HepG2 (cell line): ENCODE measurements at regions not wholly inside any gene's neighbourhood (a gene's known extent, or its start where the extent isn't known, plus 50 kb on each side); places are given as distances from the start of the nearest gene placed in this dataset.

Experiments used
- ATAC-seq: fragments of 200-7000 bp; cut with Tn5 transposase; 3 replicates; pipeline ENCODE4 v1.9.1; 2020; ENCODE audit warnings: mild to moderate bottlenecking, moderate library complexity
- BruUV-seq: library from RNA; stranded (reverse); fragments of 400-500 nt; replicated peaks from 2 replicates; lab custom pipeline; 2021; lab: Mats Ljungman, UMichigan
- CTCF ChIA-PET: fragments of 300-600 bp; formaldehyde crosslinking; extraction: SDS; loops from one replicate; lab custom pipeline; 2021; ENCODE audit warnings: low total read pairs, inconsistent platforms, low intra/inter-chr PET ratio; lab: Yijun Ruan, JAX
- POLR2A ChIA-PET: fragments of 350-600 bp; sonication (Branson Sonifier 250); formaldehyde crosslinking; loops from one replicate; lab custom pipeline; 2020; ENCODE audit warnings: antibody characterized with exemption, inconsistent platforms; lab: Yijun Ruan, JAX
- DNase-seq: peaks from one replicate; pipeline ENCODE4 v3.0.0-alpha.2; 2015; ENCODE audit warnings: low spot score
- FAIRE-seq: peaks from 3 replicates; lab custom pipeline; 2011; peaks lifted over from hg19 to GRCh38; lab: Jason Lieb, UNC
- H2AFZ ChIP-seq: one replicate; pipeline ENCODE4 v1.6.1; 2011; ENCODE audit warnings: low read length, inconsistent platforms
- H3K27ac ChIP-seq: fragments of 300-600 bp; 3 replicates; pipeline ENCODE4 v1.8.0; 2011; ENCODE audit warnings: mixed run types, mild to moderate bottlenecking, mixed read lengths, low read length, inconsistent platforms; ENCODE audit not compliant: insufficient read depth; ENCODE audit errors: extremely low read length
- H3K27me3 ChIP-seq, 2 experiments: fragments of 200-600 bp in 1 of 2; 2 replicates in 1 of 2; 3 replicates in 1 of 2; pipeline versions ENCODE4 v1.6.0 to v1.8.0; 2011; ENCODE audit warnings: low read length in 2 of 2, mild to moderate bottlenecking in 2 of 2, moderate library complexity in 2 of 2, inconsistent platforms in 1 of 2; ENCODE audit not compliant: insufficient read depth in 2 of 2, control insufficient read depth in 1 of 2
- H3K36me3 ChIP-seq, 2 experiments: fragments of 200-600 bp in 1 of 2; replicated peaks in 1 of 2; 2 replicates in 1 of 2; 3 replicates in 1 of 2; pipeline versions ENCODE4 v1.5.1 to v1.8.0; 2011; ENCODE audit warnings: low read length in 2 of 2, inconsistent platforms in 1 of 2; ENCODE audit not compliant: insufficient read depth in 2 of 2, control insufficient read depth in 1 of 2
- H3K4me1 ChIP-seq: 2 replicates; pipeline ENCODE4 v1.5.1; 2012; ENCODE audit warnings: low read length, inconsistent platforms; ENCODE audit not compliant: insufficient read depth
- H3K4me2 ChIP-seq: 2 replicates; pipeline ENCODE4 v1.6.0; 2011; ENCODE audit warnings: low read depth, low read length, inconsistent platforms
- H3K4me3 ChIP-seq, 3 experiments: fragments of 200-600 bp in 1 of 3; sonication (generic), shearing (Covaris generic) in 1 of 3; replicated peaks in 1 of 3; 2 replicates each; pipeline ENCODE4 v1.5.1; 2011 to 2016; ENCODE audit warnings: low read length in 3 of 3, inconsistent platforms in 2 of 3, low read depth in 2 of 3, mild to moderate bottlenecking in 2 of 3, control low read depth in 1 of 3, mixed read lengths in 1 of 3; ENCODE audit not compliant: insufficient read depth in 1 of 3
- H3K79me2 ChIP-seq: one replicate; pipeline ENCODE4 v1.6.1; 2011; ENCODE audit warnings: low read length, inconsistent platforms; ENCODE audit not compliant: insufficient read depth
- H3K9ac ChIP-seq: 2 replicates; pipeline ENCODE4 v1.6.0; 2011; ENCODE audit warnings: mild to moderate bottlenecking, low read depth, low read length, inconsistent platforms; ENCODE audit not compliant: insufficient read depth
- H3K9me3 ChIP-seq: 2 replicates; pipeline ENCODE4 v1.5.1; 2012; ENCODE audit warnings: mild to moderate bottlenecking, low read length
- H4K20me1 ChIP-seq: 2 replicates; pipeline ENCODE4 v1.6.0; 2011; ENCODE audit warnings: inconsistent platforms, mild to moderate bottlenecking, low read length, moderate library complexity; ENCODE audit not compliant: insufficient read depth
- ASH2L ChIP-seq: fragments of 300-600, 200-600 bp; sonication (generic); IDR thresholded peaks from 2 replicates; pipeline ENCODE4 v1.7.0; 2017; ENCODE audit warnings: low read depth, mild to moderate bottlenecking, moderate library complexity, mixed read lengths, low read length; ENCODE audit not compliant: insufficient read length
- CCDC6 ChIP-seq: sonication (generic); formaldehyde crosslinking; IDR thresholded peaks from 2 replicates; pipeline ENCODE4 v1.8.1; 2022; ENCODE audit warnings: mild to moderate bottlenecking, missing genetic modification reagents, moderate library complexity
- CREM ChIP-seq, 2 experiments: sonication (generic) in 1 of 2; formaldehyde crosslinking in 1 of 2; IDR thresholded peaks; 2 replicates each; pipeline versions ENCODE4 v1.4.0 to v1.6.1; 2016 to 2020; ENCODE audit warnings: antibody characterized with exemption in 1 of 2, mild to moderate bottlenecking in 1 of 2, missing genetic modification reagents in 1 of 2
- EED ChIP-seq: sonication (generic); formaldehyde crosslinking; IDR thresholded peaks from 2 replicates; pipeline ENCODE4 v1.5.0; 2020; ENCODE audit warnings: mild to moderate bottlenecking, missing genetic modification reagents
- ETV5 ChIP-seq: IDR thresholded peaks from 2 replicates; pipeline ENCODE4 v1.6.1; 2018; ENCODE audit warnings: missing biosample characterization, missing genetic modification reagents, inconsistent platforms, borderline replicate concordance
- SP4 ChIP-seq: sonication (generic); formaldehyde crosslinking; IDR thresholded peaks from 2 replicates; pipeline ENCODE4 v1.8.1; 2023; ENCODE audit warnings: mild to moderate bottlenecking, missing genetic modification reagents
- TRIM24 ChIP-seq: sonication (generic); formaldehyde crosslinking; IDR thresholded peaks from 2 replicates; pipeline ENCODE4 v1.8.0; 2022; ENCODE audit warnings: mild to moderate bottlenecking, missing genetic modification reagents
- ZNF124 ChIP-seq: sonication (generic); formaldehyde crosslinking; IDR thresholded peaks from 2 replicates; pipeline ENCODE4 v1.4.0; 2020; ENCODE audit warnings: missing genetic modification reagents
- ZNF263 ChIP-seq: sonication (generic); formaldehyde crosslinking; IDR thresholded peaks from 2 replicates; pipeline ENCODE4 v1.4.0; 2020; ENCODE audit warnings: missing genetic modification reagents
- ZNF441 ChIP-seq: sonication (generic); formaldehyde crosslinking; IDR thresholded peaks from 2 replicates; pipeline ENCODE4 v1.7.0; 2021; ENCODE audit warnings: missing genetic modification reagents, borderline replicate concordance
- ZNF460 ChIP-seq: sonication (generic); formaldehyde crosslinking; IDR thresholded peaks from 2 replicates; pipeline ENCODE4 v1.5.1; 2020; ENCODE audit warnings: missing genetic modification reagents, mild to moderate bottlenecking, borderline replicate concordance
- ZNF839 ChIP-seq: sonication (generic); formaldehyde crosslinking; IDR thresholded peaks from 2 replicates; pipeline ENCODE4 v1.4.0; 2020; ENCODE audit warnings: missing genetic modification reagents, mild to moderate bottlenecking, borderline replicate concordance
- WGBS: methylation state at CpG from one replicate; pipeline ENCODE4 v1.1.6; 2017; ENCODE audit warnings: low lambda C conversion rate; 5-methylcytosine and 5-hydroxymethylcytosine counted together
- in situ Hi-C: cut with HindIII; loops from 2 replicates; pipeline ENCODE4 v1.10.0; 2017; ENCODE audit warnings: low pct_unique_long_range_greater_than_20kb; ENCODE audit not compliant: extremely low pct_ligation_motif_present
- intact Hi-C: fragments of 100-400 bp; cut with micrococcal nuclease; formaldehyde crosslinking; loops from one replicate; pipeline ENCODE4 v1.10.0; 2022; ENCODE audit not compliant: unreplicated experiment
- TF ChIP-seq, protein P1 (sequence below): sonication (generic); formaldehyde crosslinking; IDR thresholded peaks from 2 replicates; pipeline ENCODE4 v1.4.0; 2020; ENCODE audit warnings: mild to moderate bottlenecking, missing genetic modification reagents
- TF ChIP-seq, protein P2 (sequence below): sonication (generic); formaldehyde crosslinking; IDR thresholded peaks from 2 replicates; pipeline ENCODE4 v1.4.0; 2020; ENCODE audit warnings: missing genetic modification reagents

DNA sequence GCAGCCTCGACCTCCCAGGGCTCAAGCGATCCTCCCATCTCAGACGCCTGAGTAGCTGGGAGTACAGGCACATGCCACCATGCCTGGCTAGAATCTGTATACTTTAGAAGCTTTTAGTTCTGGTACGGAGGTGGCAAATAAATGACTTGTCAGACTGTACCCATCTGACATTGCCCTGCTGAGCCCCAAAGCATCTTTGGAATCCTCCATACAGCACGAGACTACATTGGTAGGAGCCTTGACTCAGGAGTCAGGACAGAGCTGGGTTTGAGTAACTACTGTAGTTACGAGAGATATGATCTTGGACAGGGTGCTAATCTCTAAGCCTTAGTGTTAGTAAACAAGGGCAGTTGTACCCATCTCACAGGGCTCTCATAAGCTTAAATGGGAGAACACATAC, 67.8 kb upstream of the NPHP3 start:
- intact Hi-C loops: no loop called here
- CTCF ChIA-PET: no interaction called here
- no peaks in the 10 kb centered on the region for H3K79me2 ChIP-seq

DNA sequence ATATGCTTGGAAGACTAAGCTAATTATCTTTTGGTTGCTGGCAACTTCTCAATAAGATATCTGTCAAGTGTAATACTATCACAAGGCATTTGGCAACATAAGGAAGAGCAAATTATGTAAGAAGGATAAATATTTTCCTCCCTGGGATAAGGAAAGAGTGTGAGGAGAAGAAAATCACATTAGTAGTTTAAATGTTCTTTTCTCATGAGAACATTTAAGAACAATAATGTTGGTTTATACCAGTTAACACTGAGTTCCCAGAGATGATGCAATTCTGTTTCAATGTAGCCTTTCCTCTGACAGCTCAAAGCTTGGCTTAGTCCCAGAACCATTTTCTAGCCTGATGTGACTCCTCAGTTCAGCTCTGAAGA, 66.1 kb upstream of the NPHP3 start:
- no peaks in the 10 kb centered on the region for H3K4me1 ChIP-seq
- intact Hi-C loops (no loop called here), in situ Hi-C loops (no loop called here)
- no peak overlapping the region for H3K4me2 ChIP-seq
- H3K4me3 ChIP-seq: no peak overlapping the region
- no peaks in the 10 kb centered on the region for H3K79me2 ChIP-seq
- H4K20me1 ChIP-seq: no peaks in the 10 kb centered on the region
- no peak for ATAC-seq
- H3K27ac ChIP-seq: no peak overlapping the region
- no peak overlapping the region for H2AFZ ChIP-seq
- no peaks in the 10 kb centered on the region for H3K36me3 ChIP-seq
- no peaks in the 10 kb centered on the region; a peak in 2 of 5 replicates for H3K27me3 ChIP-seq
- H3K9me3 ChIP-seq: no peaks in the 10 kb centered on the region
- TF ChIP-seq ZNF839 (CRISPR knock-in tag): no peak
- TF ChIP-seq CCDC6: no peak
- no peak for TF ChIP-seq SP4 (CRISPR knock-in tag)
- TF ChIP-seq ZNF263: no peak
- TF ChIP-seq CREM (IDR thresholded peaks at IDR 0.05): no peak
- no peak for TF ChIP-seq CREM (CRISPR knock-in tag; IDR thresholded peaks at IDR 0.05)
- TF ChIP-seq TRIM24 (CRISPR knock-in tag): no peak
- TF ChIP-seq ASH2L: no peak
- no peak for TF ChIP-seq EED
- no peak for TF ChIP-seq ZNF124 (CRISPR knock-in tag)
- TF ChIP-seq, protein P1, sequence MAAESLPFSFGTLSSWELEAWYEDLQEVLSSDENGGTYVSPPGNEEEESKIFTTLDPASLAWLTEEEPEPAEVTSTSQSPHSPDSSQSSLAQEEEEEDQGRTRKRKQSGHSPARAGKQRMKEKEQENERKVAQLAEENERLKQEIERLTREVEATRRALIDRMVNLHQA (CRISPR knock-in tag): no peak
- no peak for TF ChIP-seq ETV5 (CRISPR knock-in tag)
- no peak for TF ChIP-seq ZNF441 (CRISPR knock-in tag)
- TF ChIP-seq, protein P2, sequence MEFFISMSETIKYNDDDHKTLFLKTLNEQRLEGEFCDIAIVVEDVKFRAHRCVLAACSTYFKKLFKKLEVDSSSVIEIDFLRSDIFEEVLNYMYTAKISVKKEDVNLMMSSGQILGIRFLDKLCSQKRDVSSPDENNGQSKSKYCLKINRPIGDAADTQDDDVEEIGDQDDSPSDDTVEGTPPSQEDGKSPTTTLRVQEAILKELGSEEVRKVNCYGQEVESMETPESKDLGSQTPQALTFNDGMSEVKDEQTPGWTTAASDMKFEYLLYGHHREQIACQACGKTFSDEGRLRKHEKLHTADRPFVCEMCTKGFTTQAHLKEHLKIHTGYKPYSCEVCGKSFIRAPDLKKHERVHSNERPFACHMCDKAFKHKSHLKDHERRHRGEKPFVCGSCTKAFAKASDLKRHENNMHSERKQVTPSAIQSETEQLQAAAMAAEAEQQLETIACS (CRISPR knock-in tag): no peak
- TF ChIP-seq, all 625 proteins: peak for 0
- FAIRE-seq (no peak), DNase-seq (no peak)
- H3K9ac ChIP-seq: no peak overlapping the region
- POLR2A ChIA-PET: no interaction called here
- no TSS peak for BruUV-seq
- CTCF ChIA-PET: no interaction called here

More for the DNA sequence above, 67.8 kb upstream of the NPHP3 start:
- 34% methylated on average over 6 of the region's 6 CpGs for WGBS
- H3K9ac ChIP-seq: no peak overlapping the region
- in situ Hi-C loops: no loop called here
- no peaks in the 10 kb centered on the region for H4K20me1 ChIP-seq
- no peaks in the 10 kb centered on the region for H3K36me3 ChIP-seq
- H3K27me3 ChIP-seq: no peaks in the 10 kb centered on the region; a peak in 2 of 5 replicates
- BruUV-seq: no TSS peak
- ATAC-seq (no peak), DNase-seq (no peak), FAIRE-seq (no peak)
- no peaks in the 10 kb centered on the region for H3K9me3 ChIP-seq
- no peak overlapping the region for H3K27ac ChIP-seq
- POLR2A ChIA-PET: no interaction called here
- no peak overlapping the region for H3K4me3 ChIP-seq
- H2AFZ ChIP-seq: no peak overlapping the region
- no peak for TF ChIP-seq ZNF460 (CRISPR knock-in tag)
- H3K4me1 ChIP-seq: no peaks in the 10 kb centered on the region
- H3K4me2 ChIP-seq: no peak overlapping the region
